GM12872 (cell line): ENCODE measurements at regions not wholly inside any gene's neighbourhood (a gene's known extent, or its start where the extent isn't known, plus 50 kb on each side); places are given as distances from the start of the nearest gene placed in this dataset.

Experiments
- CTCF ChIP-seq: IDR thresholded peaks from 3 replicates; pipeline ENCODE4 v1.5.1; 2011; ENCODE audit warnings: low read depth, mild to moderate bottlenecking, low read length, moderate library complexity; ENCODE audit not compliant: insufficient read depth

- no peak for TF ChIP-seq CTCF
Observed at GRCh38 chr6:6881438-6882225, 226.1 kb upstream of the RREB1 start.

- no peak for TF ChIP-seq CTCF
Observed at GRCh38 chr6:6882592-6882991, 225.2 kb upstream of the RREB1 start.

GRCh38 chr6:6883011-6883410 is 224.8 kb upstream of the RREB1 start:
- no peak for TF ChIP-seq CTCF

- TF ChIP-seq CTCF, result no peak
Observed at GRCh38 chr6:6884193-6884627, 223.6 kb upstream of the RREB1 start.

- TF ChIP-seq CTCF, result no peak
Observed at GRCh38 chr6:6884916-6885315, 222.8 kb upstream of the RREB1 start.

GRCh38 chr6:6885521-6886170 is 222.1 kb upstream of the RREB1 start:
- TF ChIP-seq CTCF, result no peak

GRCh38 chr6:6886171-6886885 is 221.4 kb upstream of the RREB1 start:
- no peak for TF ChIP-seq CTCF
